ENCODE measurements at regions not wholly inside any gene's neighbourhood (a gene's known extent, or its start where the extent isn't known, plus 50 kb on each side); places are given as distances from the start of the nearest gene placed in this dataset.

DNA sequence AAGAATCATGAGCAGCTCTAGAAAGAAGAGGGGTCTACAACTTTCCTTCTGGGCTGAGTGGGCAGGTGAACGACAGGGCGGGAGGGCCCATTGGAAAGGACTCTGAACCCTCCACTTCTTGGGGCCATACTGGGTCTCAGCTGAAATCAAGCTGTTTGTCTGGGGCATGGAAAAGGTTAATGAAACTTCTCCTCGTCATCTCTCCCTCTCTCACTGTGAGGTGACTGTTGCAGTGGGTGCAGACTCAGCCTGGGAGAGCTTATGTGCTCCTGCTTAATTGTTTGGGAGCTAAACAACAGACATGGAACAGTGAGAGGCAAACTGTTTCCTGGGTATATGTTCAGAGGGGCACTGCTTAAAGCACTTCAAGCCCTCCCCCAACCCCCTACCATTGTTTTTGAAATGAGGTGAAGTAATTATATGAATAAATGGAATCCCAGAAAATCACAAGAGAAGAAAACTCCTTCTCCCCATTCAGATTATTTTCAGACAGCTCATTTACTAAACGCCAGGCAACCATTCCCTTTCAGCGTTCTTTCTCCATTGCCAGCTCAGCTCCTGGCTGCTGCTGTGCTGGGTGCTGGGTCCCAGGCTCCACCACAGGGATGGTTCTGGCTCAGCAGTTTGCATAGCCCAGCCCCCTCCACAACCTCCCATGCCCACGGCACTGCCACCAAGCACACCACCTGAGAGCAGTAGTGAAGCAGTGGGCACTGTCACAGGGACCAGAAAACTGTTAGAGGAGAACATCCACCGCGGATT, 444.9 kb upstream of the TBL1XR1 start:
- Histone ChIP-seq H3K36me3 (no peaks in the 10 kb centered on the region), H3K4me3 (no peak overlapping the region), H3K27ac (peak overlapping the region in 7 of 8 donors; percentile 44 to 87 (median 65)), H3K4me1 (peaks cover 2 to 29% (median 12%) of the 10 kb centered on the region in 6 donors), H3K9me3 (no peaks in the 10 kb centered on the region), H3K27me3 (replicated peaks in 1 of 7) (no peaks in the 10 kb centered on the region)
- intact Hi-C loops (cut with DNase I; ENCODE audit: low total_unique reads), result no loop called here
- TF ChIP-seq POLR2A (IDR thresholded peaks at IDR 0.05) (no peak), POLR2AphosphoS5 (IDR thresholded peaks at IDR 0.05) (no peak)
- TF ChIP-seq, protein P1, sequence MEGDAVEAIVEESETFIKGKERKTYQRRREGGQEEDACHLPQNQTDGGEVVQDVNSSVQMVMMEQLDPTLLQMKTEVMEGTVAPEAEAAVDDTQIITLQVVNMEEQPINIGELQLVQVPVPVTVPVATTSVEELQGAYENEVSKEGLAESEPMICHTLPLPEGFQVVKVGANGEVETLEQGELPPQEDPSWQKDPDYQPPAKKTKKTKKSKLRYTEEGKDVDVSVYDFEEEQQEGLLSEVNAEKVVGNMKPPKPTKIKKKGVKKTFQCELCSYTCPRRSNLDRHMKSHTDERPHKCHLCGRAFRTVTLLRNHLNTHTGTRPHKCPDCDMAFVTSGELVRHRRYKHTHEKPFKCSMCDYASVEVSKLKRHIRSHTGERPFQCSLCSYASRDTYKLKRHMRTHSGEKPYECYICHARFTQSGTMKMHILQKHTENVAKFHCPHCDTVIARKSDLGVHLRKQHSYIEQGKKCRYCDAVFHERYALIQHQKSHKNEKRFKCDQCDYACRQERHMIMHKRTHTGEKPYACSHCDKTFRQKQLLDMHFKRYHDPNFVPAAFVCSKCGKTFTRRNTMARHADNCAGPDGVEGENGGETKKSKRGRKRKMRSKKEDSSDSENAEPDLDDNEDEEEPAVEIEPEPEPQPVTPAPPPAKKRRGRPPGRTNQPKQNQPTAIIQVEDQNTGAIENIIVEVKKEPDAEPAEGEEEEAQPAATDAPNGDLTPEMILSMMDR (IDR thresholded peaks at IDR 0.05 in 8 of 11, conservative IDR thresholded peaks at IDR 0.05 in 3 of 11), result no peak
- no peak for DNase-seq
- WGBS, 5 donors, result 48 to 67% (median 60%) methylated on average over 8 of the region's 8 CpGs

DNA sequence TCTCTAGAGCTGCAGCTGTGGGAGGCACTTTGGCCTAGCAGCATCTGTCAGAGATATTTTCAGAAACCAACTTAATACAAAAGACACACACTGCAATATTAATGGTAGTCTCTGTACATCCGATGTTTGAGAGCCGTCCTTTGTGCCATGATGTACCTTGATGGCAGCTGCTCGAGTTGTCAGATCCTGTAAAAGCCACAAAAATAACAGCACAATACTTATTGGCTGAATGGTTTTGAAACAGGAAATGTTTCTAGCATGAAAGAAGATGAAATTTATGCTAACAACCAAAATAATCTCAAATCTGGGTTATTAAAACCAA, 445.5 kb upstream of the TBL1XR1 start:
- WGBS, 5 donors, result 27 to 52% (median 32%) methylated on average over 3 of the region's 3 CpGs
- intact Hi-C loops (cut with DNase I; ENCODE audit: low total_unique reads), result no loop called here
- no peaks in the 10 kb centered on the region for H3K36me3 ChIP-seq
- DNase-seq, result no peak
- no peaks in the 10 kb centered on the region for H3K9me3 ChIP-seq
- TF ChIP-seq POLR2A (IDR thresholded peaks at IDR 0.05) (no peak), POLR2AphosphoS5 (IDR thresholded peaks at IDR 0.05) (no peak)
- TF ChIP-seq, protein P1 (IDR thresholded peaks at IDR 0.05 in 8 of 11, conservative IDR thresholded peaks at IDR 0.05 in 3 of 11), result no peak
- no peaks in the 10 kb centered on the region for H3K27me3 ChIP-seq (replicated peaks in 1 of 7)
- peak overlapping the region in 7 of 8 donors; percentile 44 to 87 (median 65) for H3K27ac ChIP-seq
- H3K4me3 ChIP-seq, result no peak overlapping the region
- peaks cover 5 to 35% (median 17%) of the 10 kb centered on the region in 6 donors for H3K4me1 ChIP-seq

- Histone ChIP-seq H3K4me1 (peaks cover 5 to 42% (median 23%) of the 10 kb centered on the region in 6 donors), H3K27ac (peak overlapping the region in 4 of 8 donors; percentile 1 to 61 (median 45)), H3K27me3 (replicated peaks in 1 of 7) (no peaks in the 10 kb centered on the region), H3K36me3 (no peaks in the 10 kb centered on the region), H3K9me3 (no peaks in the 10 kb centered on the region), H3K4me3 (no peak overlapping the region)
- intact Hi-C loops (cut with DNase I; ENCODE audit: low total_unique reads), result no loop called here
- DNase-seq, result no peak
- no peak for TF ChIP-seq POLR2AphosphoS5 (IDR thresholded peaks at IDR 0.05)
- no peak for TF ChIP-seq POLR2A (IDR thresholded peaks at IDR 0.05)
- TF ChIP-seq, protein P1 (IDR thresholded peaks at IDR 0.05 in 8 of 11, conservative IDR thresholded peaks at IDR 0.05 in 3 of 11), result no peak
- 22 to 43% (median 26%) methylated on average over 3 of the region's 3 CpGs for WGBS, 5 donors
Measured at GRCh38 chr3:177646749-177647148, 449.5 kb upstream of the TBL1XR1 start.

GRCh38 chr3:177647341-177647740, 450.1 kb upstream of the TBL1XR1 start:
- no peaks in the 10 kb centered on the region for H3K9me3 ChIP-seq
- WGBS, 5 donors, result 23 to 41% (median 33%) methylated on average over 3 of the region's 3 CpGs
- TF ChIP-seq POLR2A (IDR thresholded peaks at IDR 0.05) (no peak), POLR2AphosphoS5 (IDR thresholded peaks at IDR 0.05) (no peak)
- TF ChIP-seq, protein P1 (IDR thresholded peaks at IDR 0.05 in 8 of 11, conservative IDR thresholded peaks at IDR 0.05 in 3 of 11), result no peak
- H3K27ac ChIP-seq, result peak overlapping the region in 6 of 8 donors; percentile 1 to 61 (median 26)
- intact Hi-C loops (cut with DNase I; ENCODE audit: low total_unique reads), result no loop called here
- no peak for DNase-seq
- no peaks in the 10 kb centered on the region for H3K27me3 ChIP-seq (replicated peaks in 1 of 7)
- peak overlapping the region in 1 of 8 donors; percentile 7 for H3K4me3 ChIP-seq
- no peaks in the 10 kb centered on the region for H3K36me3 ChIP-seq
- peaks cover 5 to 40% (median 20%) of the 10 kb centered on the region in 6 donors for H3K4me1 ChIP-seq

Measured in spleen (tissue), 11 donors.